ENCODE measurements at regions not wholly inside any gene's neighbourhood (a gene's known extent, or its start where the extent isn't known, plus 50 kb on each side); places are given as distances from the start of the nearest gene placed in this dataset.
A peak's percentile ranks its signal among the peaks of the same experiment; 100 is the strongest.

DNA sequence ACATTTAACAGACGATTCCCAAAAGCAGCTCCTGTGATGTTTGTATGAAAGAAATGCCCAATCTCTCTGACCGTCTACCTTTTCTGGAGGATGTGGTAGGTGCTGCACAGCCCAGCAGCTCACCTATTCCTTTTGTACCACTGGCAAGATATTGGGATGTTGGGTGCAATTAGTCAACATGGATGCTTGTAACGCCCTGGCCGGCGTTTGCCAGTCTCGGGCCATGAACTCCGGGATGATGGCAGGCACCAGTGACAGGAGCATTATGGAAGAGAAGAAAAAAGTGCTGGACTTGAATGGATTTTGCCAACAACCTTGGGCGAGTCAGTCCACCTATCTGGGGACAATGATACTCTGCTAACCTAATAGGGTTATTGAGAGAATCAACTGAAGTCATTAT lies 69.0 kb upstream of the ZNF438 start:
- Histone ChIP-seq H3K4me1 (peaks cover 0 to 8% of the 10 kb centered on the region in 2 donors), H3K36me3 (no peaks in the 10 kb centered on the region), H3K9me3 (no peaks in the 10 kb centered on the region), H3K27me3 (no peaks in the 10 kb centered on the region), H3K27ac (peak overlapping the region in 1 of 2 donors; percentile 52), H3K4me3 (no peak overlapping the region)
- DNase-seq (ENCODE audit: low spot score in 2 of 2), result no peak
- TF ChIP-seq CTCF (IDR thresholded peaks at IDR 0.05), result no peak
- intact Hi-C loops (cut with DNase I), result no loop called here

- DNase-seq (ENCODE audit: low spot score in 2 of 2), result peak; percentile 25 to 73
- no peaks in the 10 kb centered on the region for H3K27me3 ChIP-seq
- no peaks in the 10 kb centered on the region for H3K36me3 ChIP-seq
- no peaks in the 10 kb centered on the region for H3K9me3 ChIP-seq
- no peak for TF ChIP-seq CTCF (IDR thresholded peaks at IDR 0.05)
- H3K4me1 ChIP-seq, result peaks cover 0 to 8% of the 10 kb centered on the region in 2 donors
- H3K4me3 ChIP-seq, result no peak overlapping the region
- intact Hi-C loops (cut with DNase I), result no loop called here
- peak overlapping the region; percentile 22 to 52 for H3K27ac ChIP-seq
These were observed 69.5 kb upstream of the ZNF438 start for GRCh38 chr10:31101123-31101522.

GRCh38 chr10:31102421-31102820 lies 70.8 kb upstream of the ZNF438 start:
- Histone ChIP-seq H3K4me1 (peaks cover 0 to 8% of the 10 kb centered on the region in 2 donors), H3K36me3 (no peaks in the 10 kb centered on the region), H3K4me3 (no peak overlapping the region), H3K9me3 (no peaks in the 10 kb centered on the region), H3K27me3 (no peaks in the 10 kb centered on the region), H3K27ac (no peak overlapping the region)
- intact Hi-C loops (cut with DNase I), result no loop called here
- DNase-seq (ENCODE audit: low spot score in 2 of 2), result no peak
- TF ChIP-seq CTCF (IDR thresholded peaks at IDR 0.05), result no peak

DNA sequence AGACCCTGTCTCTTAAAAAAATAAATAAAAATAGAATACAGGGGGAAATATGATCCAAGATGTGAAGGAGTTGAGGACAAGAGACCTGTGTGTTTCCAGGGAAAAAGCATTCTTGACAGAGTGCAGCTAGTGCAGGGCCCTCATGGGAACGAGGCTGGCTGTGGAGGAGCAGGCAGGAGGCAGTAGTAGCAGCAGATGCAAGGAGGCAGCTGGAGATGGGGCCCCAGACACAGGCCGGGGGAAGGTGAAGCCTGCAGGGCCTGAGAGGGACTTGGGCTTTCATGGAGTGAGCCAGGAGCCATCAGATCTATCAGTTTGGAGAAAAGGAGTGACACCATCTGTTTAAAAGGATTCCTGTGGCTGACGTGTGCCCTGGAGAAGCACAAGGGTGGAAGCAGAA lies 71.4 kb upstream of the ZNF438 start:
- Histone ChIP-seq H3K4me3 (no peak overlapping the region), H3K36me3 (no peaks in the 10 kb centered on the region), H3K27ac (no peak overlapping the region), H3K27me3 (no peaks in the 10 kb centered on the region), H3K4me1 (peaks cover 0 to 8% of the 10 kb centered on the region in 2 donors), H3K9me3 (no peaks in the 10 kb centered on the region)
- intact Hi-C loops (cut with DNase I), result no loop called here
- no peak for DNase-seq (ENCODE audit: low spot score in 2 of 2)
- TF ChIP-seq CTCF (IDR thresholded peaks at IDR 0.05), result no peak

GRCh38 chr10:31112961-31113360 lies 81.3 kb upstream of the ZNF438 start:
- Histone ChIP-seq H3K4me1 (no peaks in the 10 kb centered on the region), H3K9me3 (no peaks in the 10 kb centered on the region), H3K27ac (no peak overlapping the region), H3K27me3 (no peaks in the 10 kb centered on the region), H3K36me3 (no peaks in the 10 kb centered on the region), H3K4me3 (no peak overlapping the region)
- intact Hi-C loops (cut with DNase I), result no loop called here
- no peak for DNase-seq (ENCODE audit: low spot score in 2 of 2)
- no peak for TF ChIP-seq CTCF (IDR thresholded peaks at IDR 0.05)

- no peak overlapping the region for H3K4me3 ChIP-seq
- DNase-seq (ENCODE audit: low spot score in 2 of 2), result no peak
- no peak overlapping the region for H3K27ac ChIP-seq
- intact Hi-C loops (cut with DNase I), result no loop called here
- no peaks in the 10 kb centered on the region for H3K9me3 ChIP-seq
- peaks cover 8 to 24% of the 10 kb centered on the region in 2 donors for H3K4me1 ChIP-seq
- H3K36me3 ChIP-seq, result no peaks in the 10 kb centered on the region
- no peak for TF ChIP-seq CTCF (IDR thresholded peaks at IDR 0.05)
- no peaks in the 10 kb centered on the region for H3K27me3 ChIP-seq
These were observed 84.6 kb upstream of the ZNF438 start for GRCh38 chr10:31116226-31116625.

Measured in ascending aorta (tissue), 2 donors.